PC-3 (cell line): ENCODE measurements at regions not wholly inside any gene's neighbourhood (a gene's known extent, or its start where the extent isn't known, plus 50 kb on each side); places are given as distances from the start of the nearest gene placed in this dataset.

Experiments used
- ATAC-seq: fragments of 200-7000 bp; cut with Tn5 transposase; 2 replicates; pipeline ENCODE4 v1.9.1; 2020; ENCODE audit warnings: mild to moderate bottlenecking, moderate library complexity
- BruUV-seq: library from RNA; stranded (reverse); fragments of 400-500 nt; replicated peaks from 2 replicates; lab custom pipeline; 2021; lab: Mats Ljungman, UMichigan
- CTCF ChIA-PET: fragments of 300-600 bp; sonication (Branson Sonifier 250); formaldehyde crosslinking; loops from one replicate; lab custom pipeline; 2022; ENCODE audit warnings: antibody characterized with exemption; lab: Charles Lee
- POLR2A ChIA-PET: fragments of 300-600 bp; sonication (Branson Sonifier 250); formaldehyde crosslinking; loops from one replicate; lab custom pipeline; 2022; ENCODE audit warnings: antibody characterized with exemption; ENCODE audit not compliant: unreplicated experiment; lab: Charles Lee
- DNase-seq: peaks from one replicate; pipeline ENCODE4 v3.0.0-alpha.2; 2015
- H2AFZ ChIP-seq: fragments of 300-600 bp; sonication (generic); 2 replicates; pipeline ENCODE4 v1.6.0; 2016; ENCODE audit warnings: antibody characterized with exemption, low read length
- H3F3A ChIP-seq: fragments of 300-600 bp; sonication (generic); one replicate; pipeline ENCODE4 v1.6.0; 2017; ENCODE audit warnings: antibody characterized with exemption, low read length, control low read depth, mild to moderate bottlenecking; ENCODE audit not compliant: unreplicated experiment
- H3K27ac ChIP-seq: fragments of 300-600 bp; sonication (generic); 2 replicates; pipeline ENCODE4 v1.5.1; 2016; ENCODE audit warnings: mild to moderate bottlenecking, low read length
- H3K27me3 ChIP-seq: fragments of 300-600 bp; sonication (generic); 2 replicates; pipeline ENCODE4 v1.6.1; 2016; ENCODE audit warnings: low read length, mixed read lengths
- H3K36me3 ChIP-seq: fragments of 300-600 bp; sonication (generic); 2 replicates; pipeline ENCODE4 v1.6.1; 2016; ENCODE audit warnings: low read depth, mixed run types, low read length, mixed read lengths
- H3K4me1 ChIP-seq: fragments of 300-600 bp; sonication (generic); 2 replicates; pipeline ENCODE4 v1.5.1; 2016; ENCODE audit warnings: low read length; ENCODE audit not compliant: insufficient read depth
- H3K4me2 ChIP-seq: fragments of 300-600 bp; sonication (generic); 2 replicates; pipeline ENCODE4 v1.6.0; 2016; ENCODE audit warnings: low read length
- H3K4me3 ChIP-seq: fragments of 300-600 bp; sonication (generic); 2 replicates; pipeline ENCODE4 v1.5.1; 2016; ENCODE audit warnings: mild to moderate bottlenecking, low read length, mixed read lengths
- H3K79me2 ChIP-seq: fragments of 300-600 bp; sonication (generic); 2 replicates; pipeline ENCODE4 v1.6.1; 2017; ENCODE audit warnings: low read length, mixed read lengths
- H3K9ac ChIP-seq: fragments of 300-600 bp; sonication (generic); 2 replicates; pipeline ENCODE4 v1.6.0; 2016; ENCODE audit warnings: mild to moderate bottlenecking, low read length
- H3K9me2 ChIP-seq: fragments of 300-600 bp; sonication (generic); replicated peaks from 2 replicates; pipeline ENCODE4 v1.6.1; 2016; ENCODE audit warnings: mixed run types, low read length, mixed read lengths
- H3K9me3 ChIP-seq: fragments of 300-600 bp; sonication (generic); 2 replicates; pipeline ENCODE4 v1.6.1; 2016; ENCODE audit warnings: low read length, mixed read lengths
- H4K20me1 ChIP-seq: fragments of 300-600 bp; sonication (generic); 2 replicates; pipeline ENCODE4 v1.6.1; 2016; ENCODE audit warnings: low read length, mixed read lengths
- CTCF ChIP-seq: fragments of 300-600 bp; sonication (generic); conservative IDR thresholded peaks from 2 replicates; pipeline ENCODE4 v1.5.1; 2017; ENCODE audit warnings: antibody characterized with exemption, low read depth, mild to moderate bottlenecking, low read length
- EZH2 ChIP-seq: fragments of 300-600 bp; sonication (generic); IDR thresholded peaks from one replicate; pipeline ENCODE4 v1.6.1; 2017; ENCODE audit warnings: antibody characterized with exemption, mild to moderate bottlenecking, low read length; ENCODE audit not compliant: unreplicated experiment
- EZH2phosphoT487 ChIP-seq: fragments of 300-600 bp; sonication (generic); IDR thresholded peaks from 2 replicates; pipeline ENCODE4 v1.6.1; 2018; ENCODE audit warnings: mild to moderate bottlenecking, antibody characterized with exemption, low read length, borderline replicate concordance
- intact Hi-C: fragments of 100-400 bp; cut with micrococcal nuclease; formaldehyde crosslinking; loops from 2 replicates; pipeline ENCODE4 v1.9.0; 2023

- H3K9me2 ChIP-seq: no peaks in the 10 kb centered on the region
- no peaks in the 10 kb centered on the region for H3K36me3 ChIP-seq
- no TSS peak for BruUV-seq
- TF ChIP-seq CTCF: no peak
- TF ChIP-seq EZH2: no peak
- TF ChIP-seq EZH2phosphoT487: no peak
- DNase-seq: no peak
- no peaks in the 10 kb centered on the region for H3K9me3 ChIP-seq
- CTCF ChIA-PET: no interaction called here
- H3K27me3 ChIP-seq: no peaks in the 10 kb centered on the region
- intact Hi-C loops: no loop called here
- H3K4me2 ChIP-seq: 0 out of 2 replicates have a peak overlapping the region, but pooled peaks have one; percentile 20
- H3F3A ChIP-seq: no peaks in the 10 kb centered on the region
- no peak for ATAC-seq
- no peak overlapping the region for H3K27ac ChIP-seq
- no peak overlapping the region for H3K4me3 ChIP-seq
- POLR2A ChIA-PET: no interaction called here
- no peak overlapping the region for H3K9ac ChIP-seq
- H3K4me1 ChIP-seq: no peaks in the 10 kb centered on the region
- no peaks in the 10 kb centered on the region for H4K20me1 ChIP-seq
- no peaks in the 10 kb centered on the region for H3K79me2 ChIP-seq
- H2AFZ ChIP-seq: 0 out of 2 replicates have a peak overlapping the region, but pooled peaks have one; percentile 28
Measured at GRCh38 chr18:68588169-68588568, 126.7 kb downstream of the TMX3 start.

- intact Hi-C loops: no loop called here
- no peak for ATAC-seq
- Histone ChIP-seq H2AFZ (no peak overlapping the region), H3K4me2 (no peak overlapping the region), H3K4me3 (no peak overlapping the region), H4K20me1 (no peaks in the 10 kb centered on the region), H3K27ac (no peak overlapping the region), H3F3A (no peaks in the 10 kb centered on the region), H3K9ac (no peak overlapping the region), H3K4me1 (no peaks in the 10 kb centered on the region), H3K36me3 (no peaks in the 10 kb centered on the region), H3K9me3 (no peaks in the 10 kb centered on the region), H3K9me2 (no peaks in the 10 kb centered on the region), H3K27me3 (no peaks in the 10 kb centered on the region), H3K79me2 (no peaks in the 10 kb centered on the region)
- no TSS peak for BruUV-seq
- TF ChIP-seq EZH2phosphoT487 (no peak), EZH2 (no peak), CTCF (no peak)
- POLR2A ChIA-PET: no interaction called here
- no peak for DNase-seq
- CTCF ChIA-PET: no interaction called here
Measured at GRCh38 chr18:68583685-68584084, 131.2 kb downstream of the TMX3 start.

- no peak for TF ChIP-seq EZH2phosphoT487
- no peak for TF ChIP-seq EZH2
- TF ChIP-seq CTCF: no peak
- DNase-seq: no peak
- no peaks in the 10 kb centered on the region for H4K20me1 ChIP-seq
- CTCF ChIA-PET: no interaction called here
- H3K9ac ChIP-seq: no peak overlapping the region
- H3K4me1 ChIP-seq: no peaks in the 10 kb centered on the region
- H3K27me3 ChIP-seq: no peaks in the 10 kb centered on the region
- no peak for ATAC-seq
- H3K4me3 ChIP-seq: no peak overlapping the region
- no peaks in the 10 kb centered on the region for H3K79me2 ChIP-seq
- H3K9me3 ChIP-seq: no peaks in the 10 kb centered on the region
- H3K27ac ChIP-seq: no peak overlapping the region
- no peak overlapping the region for H3K4me2 ChIP-seq
- no peaks in the 10 kb centered on the region for H3F3A ChIP-seq
- intact Hi-C loops: no loop called here
- no peaks in the 10 kb centered on the region for H3K36me3 ChIP-seq
- no peaks in the 10 kb centered on the region for H3K9me2 ChIP-seq
- no TSS peak for BruUV-seq
- no peak overlapping the region for H2AFZ ChIP-seq
- POLR2A ChIA-PET: no interaction called here
Measured at GRCh38 chr18:68574311-68574710, 140.6 kb downstream of the TMX3 start.
